GM12873 (cell line): ENCODE measurements at regions not wholly inside any gene's neighbourhood (a gene's known extent, or its start where the extent isn't known, plus 50 kb on each side); places are given as distances from the start of the nearest gene placed in this dataset.

Experiments used
- CTCF ChIP-seq: IDR thresholded peaks from 2 replicates; pipeline ENCODE4 v1.5.1; 2012; ENCODE audit warnings: low read depth, mild to moderate bottlenecking, moderate library complexity, low read length, control low read depth; ENCODE audit not compliant: insufficient read depth; ENCODE audit errors: missing control alignments

- no peak for TF ChIP-seq CTCF
Measured at GRCh38 chr4:14343961-14344360, 658.3 kb upstream of the CPEB2 start.

- no peak for TF ChIP-seq CTCF
Measured at GRCh38 chr4:14345356-14345775, 656.9 kb upstream of the CPEB2 start.

GRCh38 chr4:14347526-14347925 is 654.8 kb upstream of the CPEB2 start:
- TF ChIP-seq CTCF, result no peak

GRCh38 chr4:14348506-14348905 is 653.8 kb upstream of the CPEB2 start:
- TF ChIP-seq CTCF, result no peak

- TF ChIP-seq CTCF, result no peak
Measured at GRCh38 chr4:14359991-14360390, 642.3 kb upstream of the CPEB2 start.

GRCh38 chr4:14361084-14361483 is 641.2 kb upstream of the CPEB2 start:
- no peak for TF ChIP-seq CTCF

GRCh38 chr4:14362385-14362784 is 639.9 kb upstream of the CPEB2 start:
- no peak for TF ChIP-seq CTCF

- TF ChIP-seq CTCF, result no peak
Measured at GRCh38 chr4:14364953-14365536, 637.2 kb upstream of the CPEB2 start.
